SW 1271 (cell line): ENCODE measurements at regions not wholly inside any gene's neighbourhood (a gene's known extent, or its start where the extent isn't known, plus 50 kb on each side); places are given as distances from the start of the nearest gene placed in this dataset.
"Not testable (repeated sequence)": the region's sequence is repeated elsewhere in the genome, so short reads cannot be mapped to it uniquely, and the experiment has no call there.

Experiments used
- DNase-seq, 2 experiments: peaks; one replicate each; lab custom pipeline; 2025; lab: John Stamatoyannopoulos, UW

GRCh38 chr13:50452756-50453155, 390.7 kb downstream of the DLEU7 start:
- no peak for DNase-seq

- DNase-seq, result no peak
Observed at GRCh38 chr13:50453188-50453587, 390.3 kb downstream of the DLEU7 start.

DNA sequence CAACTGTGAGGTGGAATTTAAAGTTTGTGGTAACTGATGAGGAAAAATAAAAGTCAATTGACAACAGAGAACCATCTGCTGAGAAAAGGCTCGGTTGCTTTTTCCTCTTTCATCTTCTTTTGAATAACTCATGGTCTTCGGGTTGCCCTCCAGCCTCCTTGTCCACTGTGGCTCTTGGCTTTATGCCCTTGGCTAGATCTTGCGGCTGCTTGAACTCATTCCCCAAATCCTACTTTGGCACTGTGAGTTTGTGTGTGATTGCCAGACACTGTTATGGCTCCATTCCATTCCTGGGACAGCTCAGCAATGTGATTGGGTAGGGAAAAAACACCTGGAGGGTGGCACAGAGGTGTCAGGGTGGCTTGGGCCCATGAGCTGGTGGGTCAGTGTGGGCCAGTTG, 387.4 kb downstream of the DLEU7 start:
- no peak for DNase-seq

DNA sequence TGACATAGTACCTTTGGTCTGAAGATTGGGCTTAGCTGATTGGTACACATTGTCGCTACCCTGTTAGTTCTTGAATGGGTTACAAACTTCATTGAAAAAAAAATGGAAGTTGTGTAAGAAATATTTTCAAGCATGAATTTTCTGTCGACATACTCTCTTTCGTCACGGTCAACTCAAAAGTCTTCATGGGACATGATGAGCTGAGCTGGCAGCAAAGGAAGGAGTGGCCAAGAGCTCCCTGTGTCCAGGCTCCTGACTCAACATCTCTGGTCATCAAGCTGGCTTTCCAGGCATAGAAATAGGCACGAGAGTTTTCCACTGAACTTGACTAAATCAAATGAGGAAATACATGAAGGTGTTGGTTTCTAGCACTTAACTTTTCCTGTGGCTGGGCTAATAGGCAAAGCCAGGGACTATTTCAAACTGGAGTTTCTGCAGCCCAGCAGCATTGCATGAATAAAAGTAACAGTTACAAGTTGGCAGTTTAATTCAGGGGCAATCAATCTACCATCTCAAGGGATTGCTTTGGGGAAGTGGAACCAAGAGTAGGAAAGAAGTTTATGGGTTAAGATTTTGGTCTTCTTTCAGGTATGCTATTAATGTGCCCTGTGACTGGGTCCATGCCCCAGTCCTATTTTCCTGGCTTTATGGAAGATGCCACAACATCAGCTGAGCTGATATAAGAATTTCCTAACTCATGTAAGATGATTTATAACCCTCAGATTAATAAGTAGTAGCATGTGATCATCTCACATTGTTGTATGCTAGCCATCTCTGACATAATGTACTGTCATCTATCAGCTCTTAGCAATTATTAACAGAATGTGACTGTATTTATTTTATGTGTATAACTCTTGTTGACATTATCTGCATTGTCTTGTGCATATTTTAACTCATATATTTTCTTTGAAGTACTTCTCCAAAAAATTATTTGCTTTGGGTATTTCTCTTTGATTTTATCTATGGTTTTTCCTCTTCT, 385.8 kb downstream of the DLEU7 start:
- no peak for DNase-seq

GRCh38 chr13:50459046-50459445, 384.4 kb downstream of the DLEU7 start:
- DNase-seq, result no peak

DNA sequence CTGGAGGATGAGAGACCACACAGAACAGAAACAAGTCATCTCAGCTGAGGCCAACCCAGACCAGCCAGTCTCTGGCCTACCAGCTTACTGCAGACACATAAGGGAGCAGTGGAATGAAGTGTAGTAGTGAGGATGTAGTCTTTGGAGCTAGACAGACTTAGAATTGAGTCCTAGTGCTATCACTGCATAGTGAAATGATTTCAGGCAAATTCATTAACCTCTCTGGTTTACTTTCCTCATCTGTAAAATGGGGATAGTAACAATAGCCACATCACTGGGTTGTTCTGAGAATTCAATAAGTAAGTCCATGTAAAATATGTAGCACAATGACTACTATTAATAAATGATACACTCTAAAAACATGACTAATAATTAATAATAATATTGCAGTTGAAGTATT, 383.8 kb downstream of the DLEU7 start:
- DNase-seq, result no peak

GRCh38 chr13:50460358-50460757, 383.1 kb downstream of the DLEU7 start:
- no peak for DNase-seq

DNA sequence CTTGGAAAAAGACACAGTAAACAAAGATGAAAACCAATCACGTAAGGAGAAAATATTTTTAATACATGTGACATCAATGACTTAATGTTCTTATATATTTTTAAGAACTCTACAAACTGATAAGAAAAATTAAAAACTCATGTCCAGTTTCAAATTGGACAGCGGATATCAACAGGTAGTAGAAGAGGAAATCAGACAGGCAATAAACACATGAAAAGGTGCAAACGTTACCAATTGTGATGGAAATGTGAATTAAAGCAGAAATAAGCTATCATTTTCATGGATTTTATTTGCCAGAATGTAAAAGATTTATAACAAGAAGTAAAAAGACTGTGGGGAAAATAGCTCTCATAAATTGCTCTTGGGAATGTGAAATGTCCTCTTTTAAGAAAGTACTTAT, 382.3 kb downstream of the DLEU7 start:
- no peak for DNase-seq

DNA sequence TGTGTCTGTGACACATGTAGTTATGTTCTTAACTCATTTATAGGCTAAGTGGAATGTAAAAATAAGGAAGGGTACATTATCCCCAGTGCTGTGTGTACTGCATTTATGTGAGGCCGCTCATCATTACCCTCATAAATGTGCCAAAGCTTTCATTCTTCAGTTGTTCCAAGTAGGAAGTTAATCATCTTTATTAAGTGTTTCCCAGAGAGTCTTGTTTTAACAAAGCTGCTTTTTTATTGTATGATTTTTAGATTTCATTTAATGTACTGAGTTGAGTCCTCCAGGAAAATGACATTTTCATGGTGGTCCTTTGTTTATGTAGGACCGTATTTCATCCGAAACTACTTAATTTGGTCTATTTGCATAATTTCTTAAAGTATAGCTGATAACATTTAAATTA, 379.8 kb downstream of the DLEU7 start:
- DNase-seq, result no peak

DNA sequence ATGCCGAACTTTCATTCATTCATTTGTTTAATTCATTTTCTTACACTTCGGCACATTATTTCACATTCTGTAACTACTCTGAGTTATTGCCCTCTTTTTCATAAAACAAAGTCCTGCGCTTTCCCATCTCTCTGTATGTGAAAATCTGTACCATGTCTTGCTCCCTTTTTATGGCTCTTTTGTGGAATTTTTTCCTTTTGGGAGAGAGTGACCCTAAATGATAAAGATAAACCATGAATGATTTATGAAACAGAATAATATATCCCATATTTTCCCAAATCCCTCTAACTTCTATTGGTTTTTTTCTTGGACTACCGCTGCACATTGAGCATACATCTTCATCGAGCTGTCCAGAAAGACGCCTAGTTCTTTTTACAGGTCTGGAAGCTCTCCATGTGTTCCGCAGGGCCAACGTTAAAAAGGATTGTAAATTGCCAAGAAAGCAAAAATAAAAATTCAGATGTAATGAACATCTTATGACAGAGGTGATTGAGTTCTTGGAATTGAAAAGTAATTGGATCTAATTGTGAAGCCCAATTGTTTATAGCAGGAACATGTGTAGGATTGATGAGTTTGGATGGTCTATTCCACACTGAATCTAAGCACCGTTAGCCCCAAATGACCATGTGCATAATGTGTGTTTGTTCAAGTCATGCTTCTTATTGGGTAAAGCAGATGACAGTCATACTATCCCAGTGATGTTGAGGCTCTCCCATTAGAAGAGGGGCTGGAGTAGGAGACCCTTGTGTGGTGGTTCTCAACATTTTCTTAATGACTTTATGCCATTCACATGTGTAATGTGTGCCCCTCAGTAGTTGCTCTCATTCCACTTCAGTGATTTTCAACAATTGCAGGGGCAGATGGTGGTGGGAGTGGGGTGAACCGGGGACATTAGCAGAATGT, 378.9 kb downstream of the DLEU7 start:
- DNase-seq, result no peak

GRCh38 chr13:50466456-50466855, 377.0 kb downstream of the DLEU7 start:
- no peak for DNase-seq

DNA sequence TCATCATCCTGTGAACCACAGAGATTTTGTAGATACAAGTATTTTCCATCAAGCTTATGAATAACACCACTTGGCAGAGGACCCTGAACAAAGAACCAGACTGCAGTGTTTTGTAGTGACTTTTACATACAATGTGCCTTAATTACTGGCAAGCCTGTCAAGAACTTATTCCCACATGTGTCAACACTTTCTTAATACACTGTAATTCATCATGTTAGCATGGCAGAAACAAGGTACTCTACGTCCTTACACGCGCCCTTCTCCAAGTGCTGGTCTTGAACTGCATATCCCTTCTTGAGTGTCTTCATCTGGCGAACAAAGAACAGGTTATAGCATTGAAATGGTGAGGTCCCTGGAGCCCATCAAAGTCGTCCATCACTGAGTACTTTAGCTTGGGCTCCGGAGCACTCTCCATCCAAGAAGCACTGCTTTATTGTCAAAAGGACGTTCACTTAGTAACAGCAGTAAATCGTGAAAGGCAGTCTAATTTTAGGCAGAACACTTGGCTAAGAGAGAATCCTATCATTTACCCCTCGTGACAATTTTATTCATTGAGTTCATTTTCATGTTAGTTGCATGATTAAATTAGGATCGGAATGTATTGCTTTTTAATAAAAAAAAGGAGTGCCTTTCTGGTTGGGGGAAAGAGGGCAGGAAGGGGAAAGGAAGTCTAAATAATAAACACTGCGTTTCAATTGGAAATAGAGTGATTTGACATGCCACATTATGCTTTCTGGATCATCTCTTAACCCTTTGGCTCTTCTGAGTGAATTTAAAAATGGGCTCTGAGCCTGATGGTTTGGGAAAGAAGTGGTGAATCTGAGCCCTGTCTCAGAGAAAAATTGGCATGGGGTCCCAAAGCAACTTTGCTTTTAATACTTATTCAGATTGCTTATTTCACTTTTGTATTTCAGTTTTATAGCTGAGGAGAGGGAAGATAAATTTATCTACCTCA, 376.1 kb downstream of the DLEU7 start:
- no peak for DNase-seq

DNA sequence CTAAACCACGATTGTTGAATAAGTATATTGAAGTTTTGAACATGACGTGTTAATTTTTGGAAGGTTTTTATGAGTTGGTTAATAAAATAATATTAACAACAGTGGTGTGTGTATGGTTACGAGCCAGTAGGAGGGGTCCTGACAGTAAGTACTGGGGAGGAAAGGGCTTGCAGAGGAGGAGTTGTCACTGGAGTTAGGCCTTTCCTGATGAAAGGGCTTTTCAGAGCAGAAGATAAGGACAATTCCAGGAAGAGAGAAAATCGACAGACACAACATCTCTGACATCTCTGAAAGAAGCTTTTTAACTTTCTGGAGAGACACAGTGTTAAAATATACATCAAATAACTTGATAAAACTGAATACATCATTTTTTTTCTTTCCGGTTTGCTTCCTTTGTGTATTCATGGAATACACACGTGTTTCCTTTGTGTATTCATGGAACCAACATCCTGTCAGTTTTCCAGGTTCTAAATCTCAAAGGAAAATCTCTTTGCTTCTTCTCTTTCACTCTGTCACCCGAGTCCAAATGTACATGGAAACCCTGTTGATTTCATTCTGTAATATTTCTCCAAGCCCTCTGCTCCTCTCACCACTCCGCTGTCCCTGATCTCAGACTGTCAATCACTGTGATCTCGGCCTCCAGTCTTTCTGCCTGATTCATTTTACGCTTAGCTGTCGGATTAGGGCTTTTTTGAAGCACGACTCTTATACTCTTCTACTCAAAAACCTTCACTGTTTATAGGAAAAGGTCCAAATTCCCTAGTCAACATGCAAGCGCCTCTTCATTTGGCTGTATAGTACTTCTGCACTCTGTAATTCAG, 374.4 kb downstream of the DLEU7 start:
- no peak for DNase-seq

- not testable (repeated sequence) for DNase-seq
Observed at GRCh38 chr13:50473050-50473449, 370.4 kb downstream of the DLEU7 start.

DNA sequence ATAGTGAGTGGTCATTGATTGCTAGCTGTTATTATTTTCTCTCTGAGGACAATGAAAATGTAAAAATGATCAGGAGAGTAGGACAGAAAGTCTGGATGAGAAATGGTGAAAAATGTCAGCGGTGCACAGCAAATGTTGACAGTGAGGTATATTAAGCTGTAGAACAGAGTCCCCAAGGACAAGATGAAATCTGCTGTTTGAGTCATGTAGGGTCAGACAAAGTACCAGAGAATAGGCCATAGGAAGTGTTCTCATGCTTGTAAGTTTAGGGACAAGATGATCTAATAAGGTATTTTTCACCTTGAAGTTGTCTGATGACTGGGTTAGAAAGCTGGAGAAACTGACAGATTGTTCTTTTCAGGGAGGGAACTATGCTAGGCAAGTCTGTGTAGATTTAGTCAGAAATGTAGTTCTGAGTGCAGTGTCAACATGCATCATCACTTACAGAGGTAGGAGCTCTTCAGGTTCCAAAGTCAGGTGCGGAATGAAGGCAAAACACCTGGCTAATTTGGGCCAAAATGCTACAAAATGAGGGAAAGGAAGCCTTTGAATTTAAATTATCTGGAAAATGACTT, 369.3 kb downstream of the DLEU7 start:
- DNase-seq, result no peak

DNA sequence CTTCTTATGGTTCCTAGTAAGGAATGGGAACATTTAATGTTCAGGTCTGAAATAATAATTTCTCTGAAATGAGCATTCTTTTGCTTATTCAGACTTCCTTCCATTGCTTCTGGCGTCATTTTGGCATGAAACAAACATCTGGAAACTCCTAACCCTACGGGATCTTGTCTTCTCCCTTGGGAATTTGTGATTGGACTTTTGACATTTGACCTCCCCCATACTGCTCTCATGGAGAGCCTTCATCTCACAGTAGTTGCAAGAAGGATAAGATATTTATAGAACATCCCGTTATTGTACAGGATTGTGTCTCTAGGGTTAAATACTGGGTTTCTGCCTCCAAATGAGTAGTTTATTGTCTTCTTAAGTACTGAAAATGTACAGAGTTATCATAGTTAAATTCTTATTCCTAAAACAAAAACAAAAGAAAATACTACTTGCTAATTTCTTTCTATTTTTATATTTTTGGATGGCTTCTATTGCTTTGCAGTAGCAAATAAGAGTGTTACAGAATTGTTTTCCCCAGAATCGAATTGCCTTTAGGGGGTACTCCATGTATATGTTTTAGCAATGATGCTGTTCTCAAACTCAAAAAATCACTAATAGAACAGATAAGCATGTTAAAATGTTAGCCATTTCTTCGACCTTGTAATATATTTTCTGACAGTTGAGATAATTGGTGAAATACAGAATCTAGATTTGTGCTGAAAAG, 366.8 kb downstream of the DLEU7 start:
- DNase-seq, result no peak

GRCh38 chr13:50481936-50482335, 361.6 kb downstream of the DLEU7 start:
- no peak for DNase-seq

- DNase-seq, result no peak
Observed at GRCh38 chr13:50483416-50483815, 360.1 kb downstream of the DLEU7 start.

DNA sequence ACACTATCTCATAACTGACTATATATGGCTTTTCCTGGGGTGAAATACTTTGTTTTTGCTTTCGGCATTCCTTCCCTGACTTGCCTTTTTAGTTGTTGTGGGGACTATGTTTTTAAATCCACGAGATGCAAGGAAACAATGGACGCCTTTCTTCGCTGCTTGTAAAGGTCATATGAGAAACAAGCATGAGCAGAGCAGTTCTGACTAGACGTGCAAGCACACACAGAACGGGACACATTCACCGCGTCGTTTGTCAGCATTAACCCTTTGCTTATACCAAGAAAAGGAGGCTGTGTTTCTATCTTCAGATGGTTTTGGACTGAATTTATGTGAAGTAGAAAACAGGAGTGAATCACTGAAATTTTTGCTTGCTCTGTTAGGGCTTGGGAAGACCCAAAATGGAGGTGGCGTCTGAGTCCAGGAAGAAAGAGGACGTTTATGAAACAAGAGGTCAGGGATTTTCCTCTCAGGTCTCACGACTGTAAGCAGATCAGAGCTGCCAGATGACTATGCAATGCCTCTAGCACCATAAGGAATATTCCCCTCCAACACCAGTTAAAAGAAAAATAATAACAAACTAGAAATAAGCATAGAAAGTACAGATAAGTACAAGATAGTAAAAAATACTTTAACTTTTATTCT, 358.9 kb downstream of the DLEU7 start:
- no peak for DNase-seq
